ENCODE measurements at regions not wholly inside any gene's neighbourhood (a gene's known extent, or its start where the extent isn't known, plus 50 kb on each side); places are given as distances from the start of the nearest gene placed in this dataset.

DNA sequence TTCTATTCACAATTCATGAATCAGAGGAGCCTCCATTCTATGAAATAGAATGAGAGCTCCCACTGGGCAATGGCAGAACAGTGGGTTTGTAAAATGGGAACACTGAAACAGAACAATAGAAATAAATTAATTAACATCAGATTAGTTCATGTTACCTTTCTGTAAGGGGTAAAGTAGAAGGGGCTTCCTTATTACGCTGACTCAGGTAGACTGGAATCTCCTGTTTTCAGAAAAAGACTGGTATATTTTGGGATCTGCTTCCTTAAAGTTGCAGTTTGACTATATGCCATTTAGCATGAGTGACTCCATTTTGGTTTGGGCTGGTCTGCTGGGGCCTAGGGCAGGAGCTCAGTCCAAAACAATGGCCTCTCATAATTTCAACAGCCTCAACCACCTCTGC lies 52.8 kb upstream of the ZFAND3 start:
- no peaks in the 10 kb centered on the region for H3K36me3 ChIP-seq (ENCODE audit: control insufficient read depth, insufficient read depth, low read length)
- Mint-ChIP-seq H3K4me3 (no peak overlapping the region), H3K27me3 (ENCODE audit: insufficient read depth) (peaks cover 99% of the 10 kb centered on the region), H3K4me1 (peaks cover 6% of the 10 kb centered on the region), H3K27ac (no peak overlapping the region), H3K36me3 (ENCODE audit: low read depth) (no peaks in the 10 kb centered on the region), H3K9me3 (no peaks in the 10 kb centered on the region)
- H3K9ac ChIP-seq (ENCODE audit: extremely low read depth, low read length, poor library complexity, severe bottlenecking) = no peak overlapping the region
- H3K4me1 ChIP-seq (ENCODE audit: control insufficient read depth, insufficient read depth, low read length) = no peaks in the 10 kb centered on the region
- WGBS, 2 experiments (ENCODE audit: insufficient coverage in 1 of 2, insufficient read length in 1 of 2) = 85 to 100% methylated on average over 1 of the region's 1 CpG
- no peak overlapping the region for H3K4me3 ChIP-seq (ENCODE audit: low read length)
- H3K27me3 ChIP-seq (ENCODE audit: control insufficient read depth, insufficient read depth, low read length, poor library complexity, severe bottlenecking) = peaks cover 66% of the 10 kb centered on the region
- TF ChIP-seq, protein P1, sequence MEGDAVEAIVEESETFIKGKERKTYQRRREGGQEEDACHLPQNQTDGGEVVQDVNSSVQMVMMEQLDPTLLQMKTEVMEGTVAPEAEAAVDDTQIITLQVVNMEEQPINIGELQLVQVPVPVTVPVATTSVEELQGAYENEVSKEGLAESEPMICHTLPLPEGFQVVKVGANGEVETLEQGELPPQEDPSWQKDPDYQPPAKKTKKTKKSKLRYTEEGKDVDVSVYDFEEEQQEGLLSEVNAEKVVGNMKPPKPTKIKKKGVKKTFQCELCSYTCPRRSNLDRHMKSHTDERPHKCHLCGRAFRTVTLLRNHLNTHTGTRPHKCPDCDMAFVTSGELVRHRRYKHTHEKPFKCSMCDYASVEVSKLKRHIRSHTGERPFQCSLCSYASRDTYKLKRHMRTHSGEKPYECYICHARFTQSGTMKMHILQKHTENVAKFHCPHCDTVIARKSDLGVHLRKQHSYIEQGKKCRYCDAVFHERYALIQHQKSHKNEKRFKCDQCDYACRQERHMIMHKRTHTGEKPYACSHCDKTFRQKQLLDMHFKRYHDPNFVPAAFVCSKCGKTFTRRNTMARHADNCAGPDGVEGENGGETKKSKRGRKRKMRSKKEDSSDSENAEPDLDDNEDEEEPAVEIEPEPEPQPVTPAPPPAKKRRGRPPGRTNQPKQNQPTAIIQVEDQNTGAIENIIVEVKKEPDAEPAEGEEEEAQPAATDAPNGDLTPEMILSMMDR (conservative IDR thresholded peaks at IDR 0.05) = no peak
- no peaks in the 10 kb centered on the region for H3K9me3 ChIP-seq (ENCODE audit: control insufficient read depth, low read length)
- H3K27ac ChIP-seq (ENCODE audit: low read depth, low read length) = no peak overlapping the region
- no peak for DNase-seq

DNA sequence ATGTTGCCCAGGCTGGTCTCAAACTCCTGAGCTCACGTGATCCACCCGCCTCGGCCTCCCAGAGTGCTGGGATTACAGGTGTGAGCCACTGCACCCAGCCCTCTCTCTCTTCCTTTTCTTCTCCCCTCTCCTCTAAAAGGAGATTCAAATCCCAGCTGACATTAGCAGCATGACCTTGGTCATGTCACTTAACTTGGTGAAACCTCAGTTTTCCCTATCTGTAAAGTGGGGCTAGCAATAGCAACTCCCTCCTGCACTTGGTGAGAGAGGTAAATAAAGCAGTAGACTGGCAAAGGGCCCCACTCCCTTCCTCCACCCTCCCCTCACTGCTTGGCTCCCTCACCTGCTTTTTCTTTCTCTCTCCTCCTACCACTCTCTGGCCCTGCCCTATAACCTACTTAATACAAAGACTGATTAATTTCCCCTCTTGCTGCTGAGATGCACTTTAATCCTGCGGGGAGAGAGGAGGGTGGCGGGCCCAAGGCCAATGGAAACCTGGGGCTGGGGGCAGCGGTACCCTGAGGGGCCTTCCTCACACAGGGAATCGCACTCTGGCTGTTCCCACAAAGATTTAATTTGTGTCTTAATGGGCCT lies 54.2 kb upstream of the ZFAND3 start:
- Histone ChIP-seq H3K9ac (ENCODE audit: extremely low read depth, low read length, poor library complexity, severe bottlenecking) (no peak overlapping the region), H3K36me3 (ENCODE audit: control insufficient read depth, insufficient read depth, low read length) (no peaks in the 10 kb centered on the region), H3K4me3 (ENCODE audit: low read length) (no peak overlapping the region), H3K27me3 (ENCODE audit: control insufficient read depth, insufficient read depth, low read length, poor library complexity, severe bottlenecking) (peaks cover 77% of the 10 kb centered on the region), H3K4me1 (ENCODE audit: control insufficient read depth, insufficient read depth, low read length) (no peaks in the 10 kb centered on the region), H3K9me3 (ENCODE audit: control insufficient read depth, low read length) (no peaks in the 10 kb centered on the region), H3K27ac (ENCODE audit: low read depth, low read length) (no peak overlapping the region)
- no peak for DNase-seq
- Mint-ChIP-seq H3K36me3 (ENCODE audit: low read depth) (no peaks in the 10 kb centered on the region), H3K4me3 (no peak overlapping the region), H3K27ac (no peak overlapping the region), H3K27me3 (ENCODE audit: insufficient read depth) (peaks cover 100% of the 10 kb centered on the region), H3K4me1 (peaks cover 6% of the 10 kb centered on the region), H3K9me3 (no peaks in the 10 kb centered on the region)
- TF ChIP-seq, protein P1 (conservative IDR thresholded peaks at IDR 0.05) = no peak
- WGBS, 2 experiments (ENCODE audit: insufficient coverage in 1 of 2, insufficient read length in 1 of 2) = 82 to 83% methylated on average over 3 to 7 of the region's 7 CpGs

DNA sequence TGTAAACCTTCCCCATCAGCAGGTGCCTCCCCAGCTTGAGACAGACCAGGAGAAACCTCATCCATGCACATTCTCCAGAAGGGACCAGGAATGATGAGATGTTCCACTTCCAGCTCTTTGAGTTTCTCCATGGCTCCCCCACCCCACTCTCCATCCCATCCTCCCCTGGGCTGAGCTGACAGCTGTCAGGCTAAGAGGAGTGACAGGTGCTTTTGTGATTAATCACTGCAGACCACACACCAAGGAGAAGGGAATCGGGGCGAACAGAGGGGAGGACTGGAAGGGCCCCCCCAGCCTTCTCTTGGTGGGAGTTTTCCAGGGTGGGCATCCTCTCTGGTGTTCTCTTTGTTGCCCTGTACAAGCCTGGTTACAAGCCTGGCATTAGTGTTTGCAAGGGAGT lies 56.1 kb upstream of the ZFAND3 start:
- DNase-seq = no peak
- H3K36me3 Mint-ChIP-seq (ENCODE audit: low read depth) = no peaks in the 10 kb centered on the region
- H3K27ac ChIP-seq (ENCODE audit: low read depth, low read length) = no peak overlapping the region
- TF ChIP-seq, protein P1 (conservative IDR thresholded peaks at IDR 0.05) = no peak
- peaks cover 6% of the 10 kb centered on the region for H3K4me1 Mint-ChIP-seq
- WGBS, 2 experiments (ENCODE audit: insufficient coverage in 1 of 2, insufficient read length in 1 of 2) = 50% methylated on average over 2 of the region's 2 CpGs; no CpG with 5 or more reads in 1 of the 2 experiments
- peaks cover 100% of the 10 kb centered on the region for H3K27me3 Mint-ChIP-seq (ENCODE audit: insufficient read depth)
- no peak overlapping the region for H3K4me3 ChIP-seq (ENCODE audit: low read length)
- H3K27me3 ChIP-seq (ENCODE audit: control insufficient read depth, insufficient read depth, low read length, poor library complexity, severe bottlenecking) = peaks cover 90% of the 10 kb centered on the region
- no peaks in the 10 kb centered on the region for H3K9me3 ChIP-seq (ENCODE audit: control insufficient read depth, low read length)
- no peaks in the 10 kb centered on the region for H3K4me1 ChIP-seq (ENCODE audit: control insufficient read depth, insufficient read depth, low read length)
- no peak overlapping the region for H3K9ac ChIP-seq (ENCODE audit: extremely low read depth, low read length, poor library complexity, severe bottlenecking)
- H3K9me3 Mint-ChIP-seq = no peaks in the 10 kb centered on the region
- no peak overlapping the region for H3K27ac Mint-ChIP-seq
- H3K4me3 Mint-ChIP-seq = no peak overlapping the region
- H3K36me3 ChIP-seq (ENCODE audit: control insufficient read depth, insufficient read depth, low read length) = no peaks in the 10 kb centered on the region

Data from endodermal cell (in vitro differentiated cells).